DOHH2 (cell line): ENCODE measurements at regions not wholly inside any gene's neighbourhood (a gene's known extent, or its start where the extent isn't known, plus 50 kb on each side); places are given as distances from the start of the nearest gene placed in this dataset.

Experiments used
- H3F3A ChIP-seq: fragments of 200-600 bp; sonication (generic), shearing (Covaris generic); 2 replicates; pipeline ENCODE4 v1.6.0; 2016; ENCODE audit warnings: antibody characterized with exemption, mild to moderate bottlenecking; ENCODE audit not compliant: control insufficient read depth, insufficient read depth
- H3K27ac ChIP-seq: fragments of 200-600 bp; sonication (generic); 2 replicates; pipeline ENCODE4 v1.5.1; 2014; ENCODE audit warnings: low read depth, mild to moderate bottlenecking, low read length, moderate library complexity
- H3K27me3 ChIP-seq: fragments of 200-600 bp; sonication (generic); 2 replicates; pipeline ENCODE4 v1.6.1; 2014; ENCODE audit warnings: mild to moderate bottlenecking, low read length, mixed read lengths; ENCODE audit not compliant: control insufficient read depth
- H3K36me3 ChIP-seq: fragments of 200-600 bp; sonication (generic); 2 replicates; pipeline ENCODE4 v1.6.1; 2014; ENCODE audit warnings: mild to moderate bottlenecking, low read length, moderate library complexity, mixed read lengths; ENCODE audit not compliant: control insufficient read depth
- H3K4me1 ChIP-seq: fragments of 200-600 bp; sonication (generic); 2 replicates; pipeline ENCODE4 v1.6.1; 2014; ENCODE audit warnings: mild to moderate bottlenecking, low read length, mixed read lengths; ENCODE audit not compliant: control insufficient read depth
- H3K4me2 ChIP-seq: fragments of 200-600 bp; sonication (generic); 2 replicates; pipeline ENCODE4 v1.6.0; 2014; ENCODE audit warnings: mild to moderate bottlenecking, low read length, moderate library complexity
- H3K4me3 ChIP-seq: fragments of 200-600 bp; sonication (generic); 2 replicates; pipeline ENCODE4 v1.5.1; 2014; ENCODE audit warnings: mild to moderate bottlenecking, low read length, mixed read lengths
- H3K79me2 ChIP-seq: fragments of 200-600 bp; sonication (generic); 2 replicates; pipeline ENCODE4 v1.6.1; 2014; ENCODE audit warnings: mild to moderate bottlenecking, low read length, mixed read lengths; ENCODE audit not compliant: control insufficient read depth
- H3K9me2 ChIP-seq: fragments of 200-600 bp; sonication (generic); replicated peaks from 2 replicates; pipeline ENCODE4 v1.6.1; 2014; ENCODE audit warnings: mild to moderate bottlenecking, low read length, mixed read lengths; ENCODE audit not compliant: control insufficient read depth
- H3K9me3 ChIP-seq: fragments of 200-600 bp; sonication (generic); 2 replicates; pipeline ENCODE4 v1.6.1; 2014; ENCODE audit warnings: antibody characterized with exemption, low read length, mixed read lengths; ENCODE audit not compliant: control insufficient read depth, insufficient read depth
- H4K20me1 ChIP-seq: fragments of 200-600 bp; sonication (generic); 2 replicates; pipeline ENCODE4 v1.6.0; 2014; ENCODE audit warnings: low read depth, mild to moderate bottlenecking, antibody characterized with exemption, low read length, moderate library complexity; ENCODE audit not compliant: control insufficient read depth, insufficient read depth
- CTCF ChIP-seq: fragments of 200-600 bp; sonication (generic); IDR thresholded peaks from one replicate; pipeline ENCODE4 v1.5.1; 2014; ENCODE audit warnings: antibody characterized with exemption, mild to moderate bottlenecking, low read depth, low read length; ENCODE audit not compliant: poor library complexity, severe bottlenecking
- EZH2phosphoT487 ChIP-seq: fragments of 200-600 bp; sonication (generic); IDR thresholded peaks from 2 replicates; pipeline ENCODE4 v1.6.1; 2017; ENCODE audit warnings: borderline replicate concordance, mild to moderate bottlenecking, antibody characterized with exemption, low read length, moderate library complexity, mixed read lengths

GRCh38 chr4:149933883-149934282 is 118.2 kb upstream of the IQCM start:
- no peak overlapping the region for H3K4me2 ChIP-seq
- H3K27me3 ChIP-seq = no peaks in the 10 kb centered on the region
- no peak for TF ChIP-seq CTCF
- TF ChIP-seq EZH2phosphoT487 = no peak
- no peak overlapping the region for H3K27ac ChIP-seq
- no peaks in the 10 kb centered on the region for H4K20me1 ChIP-seq
- no peak overlapping the region for H3K4me3 ChIP-seq
- H3K9me3 ChIP-seq = no peaks in the 10 kb centered on the region
- no peaks in the 10 kb centered on the region for H3K79me2 ChIP-seq
- H3K9me2 ChIP-seq = no peaks in the 10 kb centered on the region
- H3K36me3 ChIP-seq = no peaks in the 10 kb centered on the region
- H3K4me1 ChIP-seq = no peaks in the 10 kb centered on the region
- H3F3A ChIP-seq = no peaks in the 10 kb centered on the region

- no peaks in the 10 kb centered on the region for H3K9me2 ChIP-seq
- no peaks in the 10 kb centered on the region for H4K20me1 ChIP-seq
- no peak overlapping the region for H3K27ac ChIP-seq
- no peak overlapping the region for H3K4me2 ChIP-seq
- no peaks in the 10 kb centered on the region for H3K36me3 ChIP-seq
- no peaks in the 10 kb centered on the region for H3F3A ChIP-seq
- TF ChIP-seq CTCF = no peak
- no peak for TF ChIP-seq EZH2phosphoT487
- no peaks in the 10 kb centered on the region for H3K9me3 ChIP-seq
- no peaks in the 10 kb centered on the region for H3K79me2 ChIP-seq
- no peaks in the 10 kb centered on the region for H3K4me1 ChIP-seq
- H3K4me3 ChIP-seq = no peak overlapping the region
- H3K27me3 ChIP-seq = no peaks in the 10 kb centered on the region
Observed at GRCh38 chr4:149949381-149949780, 128.9 kb upstream of the DCLK2 start.

GRCh38 chr4:149951152-149951900 is 126.9 kb upstream of the DCLK2 start:
- no peak for TF ChIP-seq EZH2phosphoT487
- TF ChIP-seq CTCF = no peak
- Histone ChIP-seq H3K27me3 (no peaks in the 10 kb centered on the region), H3K4me2 (no peak overlapping the region), H3K9me3 (no peaks in the 10 kb centered on the region), H3K36me3 (no peaks in the 10 kb centered on the region), H4K20me1 (no peaks in the 10 kb centered on the region), H3K9me2 (no peaks in the 10 kb centered on the region), H3K4me1 (no peaks in the 10 kb centered on the region), H3K79me2 (no peaks in the 10 kb centered on the region), H3K27ac (no peak overlapping the region), H3K4me3 (no peak overlapping the region), H3F3A (no peaks in the 10 kb centered on the region)
